KBM-7 (cell line): ENCODE measurements at regions not wholly inside any gene's neighbourhood (a gene's known extent, or its start where the extent isn't known, plus 50 kb on each side); places are given as distances from the start of the nearest gene placed in this dataset.
"Not testable (repeated sequence)": the region's sequence is repeated elsewhere in the genome, so short reads cannot be mapped to it uniquely, and the experiment has no call there.

Experiments
- DNase-seq: peaks from one replicate; pipeline ENCODE4 v3.0.0-alpha.2; 2015
- in situ Hi-C: fragments of 300-500 bp; cut with MboI; formaldehyde crosslinking; loops from 2 replicates; pipeline ENCODE4 v1.14.3; 2020; ENCODE audit warnings: low sequenced_read_pairs, low pct_unique_long_range_greater_than_20kb, mixed read lengths

DNA sequence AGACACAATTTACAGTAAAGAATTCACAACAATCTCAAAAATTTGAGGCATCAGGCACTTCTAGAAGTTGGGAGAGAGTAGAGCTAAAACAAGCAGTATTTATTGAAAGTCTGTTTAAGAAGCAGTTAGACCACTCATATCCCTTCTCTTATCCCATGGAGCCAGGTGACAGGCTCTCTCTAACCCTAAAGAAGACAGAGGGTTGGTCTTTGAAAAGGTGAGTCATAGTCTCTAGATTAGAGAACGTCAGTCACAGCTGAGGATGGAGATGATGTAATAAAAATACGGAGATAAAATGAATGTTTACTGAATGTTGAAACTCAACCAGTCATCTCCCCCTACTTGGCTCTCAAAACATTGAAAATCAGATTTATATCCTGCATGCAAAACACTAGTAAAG is 223.8 kb downstream of the CHIC2 start:
- DNase-seq: no peak
- in situ Hi-C loops: no loop called here

- in situ Hi-C loops, DNase-seq: not testable (repeated sequence)
Measured at GRCh38 chr4:53833302-53834003, 231.0 kb downstream of the CHIC2 start.

DNA sequence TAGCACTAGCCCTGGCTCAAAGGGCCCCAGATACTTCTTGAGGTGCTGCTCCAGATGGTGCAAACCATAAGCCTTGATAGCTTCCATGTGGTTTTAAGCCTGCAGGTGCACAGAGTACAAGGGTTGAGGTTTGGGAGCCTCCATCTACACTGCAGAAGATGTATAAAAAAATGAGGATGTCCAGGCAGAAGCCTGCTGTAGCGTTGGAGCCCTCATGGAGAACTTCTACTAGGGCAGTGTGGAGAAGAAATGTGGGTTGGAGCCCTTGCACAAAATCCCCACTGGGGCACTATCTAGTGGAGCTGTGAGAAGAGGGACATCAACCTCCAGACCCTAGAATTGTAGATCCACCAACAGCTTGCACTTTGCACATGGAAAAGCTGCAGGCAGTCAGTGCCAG is 231.9 kb downstream of the CHIC2 start:
- in situ Hi-C loops: no loop called here
- no peak for DNase-seq

DNA sequence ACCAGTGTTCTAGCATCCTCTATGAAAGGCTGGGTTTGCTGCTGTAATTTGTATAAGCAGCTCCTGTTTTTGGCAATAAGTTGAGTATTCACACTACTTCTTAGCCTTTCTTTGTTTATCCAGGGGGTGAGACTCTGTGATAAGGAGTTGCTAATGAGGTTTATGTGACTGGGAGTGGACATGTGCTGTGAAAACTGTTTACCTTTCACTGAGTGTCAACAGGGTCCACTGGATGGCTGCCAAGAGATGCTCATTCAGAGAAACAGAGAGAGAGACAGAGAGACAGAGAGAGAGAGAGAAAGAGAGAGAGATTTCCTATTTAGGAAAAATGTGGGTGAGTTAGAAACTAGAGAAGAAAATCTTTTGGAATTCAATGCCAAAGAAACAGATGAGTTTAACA is 233.9 kb downstream of the CHIC2 start:
- in situ Hi-C loops: no loop called here
- no peak for DNase-seq

DNA sequence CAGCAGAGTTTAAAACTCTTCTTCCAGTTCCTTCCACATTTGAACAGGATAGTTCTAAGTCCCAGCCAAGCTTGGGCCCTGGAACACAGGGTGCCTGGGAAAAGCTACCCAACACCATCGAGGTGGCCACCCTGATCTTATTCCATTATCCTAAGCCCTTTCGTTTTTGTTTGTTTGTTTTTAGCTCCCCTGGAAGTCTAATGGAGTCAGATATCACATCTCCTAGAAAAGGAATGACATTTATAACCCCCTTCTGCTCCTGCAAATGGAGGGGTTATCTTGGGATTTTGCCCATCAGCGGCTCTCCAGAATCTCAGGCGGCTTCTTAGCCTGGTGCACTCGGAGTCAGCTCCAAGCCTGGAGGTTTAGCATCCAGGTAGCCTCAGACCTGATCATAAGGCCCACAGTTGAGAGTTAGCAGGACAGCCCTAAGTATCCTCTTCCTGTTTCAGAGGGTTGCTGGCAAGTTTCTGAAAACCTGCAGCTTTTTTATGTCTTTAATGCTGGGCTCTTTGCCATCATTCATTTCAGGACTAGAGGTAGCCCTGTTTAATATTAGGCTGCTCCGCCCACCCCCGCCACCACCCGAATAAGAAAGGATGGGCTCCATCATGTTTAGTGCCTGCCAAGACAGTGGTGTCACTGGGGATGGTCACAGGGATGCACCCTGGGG is 230.0 kb upstream of the LNX1 start:
- DNase-seq: no peak
- in situ Hi-C loops: no loop called here

- in situ Hi-C loops: no loop called here
- no peak for DNase-seq
Measured at GRCh38 chr4:53818104-53818503, 226.8 kb upstream of the LNX1 start.

GRCh38 chr4:53816561-53816960 is 225.3 kb upstream of the LNX1 start:
- in situ Hi-C loops: no loop called here
- no peak for DNase-seq

GRCh38 chr4:53815281-53815680 is 224.0 kb upstream of the LNX1 start:
- DNase-seq: no peak
- in situ Hi-C loops: no loop called here

DNA sequence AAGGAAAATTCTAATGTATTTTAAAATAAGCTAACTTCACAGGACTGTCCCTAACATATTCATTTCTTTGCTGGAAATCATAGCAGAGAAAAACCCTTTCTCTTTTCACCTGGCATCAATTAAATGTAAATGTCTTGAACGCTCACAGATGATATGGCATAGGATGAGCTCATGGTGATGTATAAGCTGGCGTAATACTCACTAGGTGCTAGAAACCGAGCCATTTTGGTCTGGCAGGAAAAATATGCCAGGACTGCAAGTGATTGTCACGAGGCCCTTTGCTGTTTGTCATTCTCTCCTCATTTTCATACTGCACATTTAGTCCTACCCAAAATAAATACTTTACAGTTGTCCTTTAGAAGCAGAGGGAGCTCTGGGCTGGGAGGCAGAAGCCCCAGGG is 222.7 kb upstream of the LNX1 start:
- DNase-seq: no peak
- in situ Hi-C loops: no loop called here

GRCh38 chr4:53810643-53811042 is 219.4 kb upstream of the LNX1 start:
- in situ Hi-C loops: no loop called here
- DNase-seq: no peak

DNA sequence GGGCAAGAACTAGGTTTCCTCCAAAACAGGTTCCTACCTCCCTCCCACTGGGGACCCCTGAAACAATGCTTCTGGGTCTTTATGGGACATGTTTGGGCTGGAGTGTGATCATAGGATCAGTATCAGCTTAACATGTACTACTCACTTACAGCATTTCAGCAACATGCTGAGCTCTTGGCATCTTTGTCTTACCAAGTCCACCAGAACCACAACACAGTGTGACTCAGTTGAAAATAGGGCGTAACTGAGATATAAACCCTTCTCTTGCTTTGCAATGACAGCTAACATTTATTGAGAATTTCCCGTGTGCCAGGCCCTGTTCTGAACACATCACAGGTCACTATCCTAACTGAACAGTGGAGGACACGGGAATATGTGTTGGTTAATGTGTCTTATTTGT is 218.5 kb upstream of the LNX1 start:
- in situ Hi-C loops: no loop called here

DNA sequence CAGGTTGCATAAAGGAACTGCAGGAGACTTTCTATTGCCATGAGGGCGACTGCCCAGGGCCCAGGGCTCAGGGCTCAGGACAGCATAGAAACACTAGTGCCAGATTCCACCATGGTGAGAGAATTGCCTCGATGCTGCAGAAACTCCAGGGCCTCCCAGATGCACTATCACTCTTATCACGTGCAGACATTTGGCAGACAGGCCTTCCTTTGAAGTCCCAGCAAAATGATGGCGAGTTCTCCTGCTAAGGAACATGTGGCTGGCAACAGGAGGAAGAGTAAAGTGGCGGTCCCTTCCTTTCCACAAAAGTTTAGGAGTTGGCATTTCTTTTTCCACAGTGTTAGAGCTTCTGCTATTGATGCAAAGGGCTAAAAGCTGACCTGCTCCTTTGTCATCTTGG is 214.0 kb upstream of the LNX1 start:
- in situ Hi-C loops: no loop called here
- DNase-seq: no peak

More for the DNA sequence above, 218.5 kb upstream of the LNX1 start:
- DNase-seq: no peak

DNA sequence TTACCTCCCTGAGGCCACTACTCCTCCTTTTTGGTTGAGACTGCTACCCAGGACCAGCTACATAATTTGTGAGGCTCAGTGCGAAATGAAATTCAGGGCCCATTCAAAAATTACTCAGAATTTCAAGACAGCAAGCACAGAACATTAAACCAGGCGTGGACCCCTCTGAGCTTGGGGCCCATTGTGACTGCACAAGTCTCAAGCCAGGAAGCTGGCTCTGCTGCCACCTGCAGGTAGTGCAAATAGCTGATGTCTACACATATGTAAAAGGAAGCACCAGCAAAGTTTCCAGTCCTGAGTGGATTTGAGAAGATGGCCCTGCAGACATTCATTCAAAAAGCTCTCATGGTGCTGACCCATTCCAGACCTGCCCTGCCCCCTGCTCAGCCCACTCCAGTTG is 213.4 kb upstream of the LNX1 start:
- in situ Hi-C loops: no loop called here
- DNase-seq: peak; percentile 46

GRCh38 chr4:53802500-53802899 is 211.2 kb upstream of the LNX1 start:
- no peak for DNase-seq
- in situ Hi-C loops: no loop called here

- DNase-seq: no peak
- in situ Hi-C loops: no loop called here
Measured at GRCh38 chr4:53801373-53801772, 210.1 kb upstream of the LNX1 start.

DNA sequence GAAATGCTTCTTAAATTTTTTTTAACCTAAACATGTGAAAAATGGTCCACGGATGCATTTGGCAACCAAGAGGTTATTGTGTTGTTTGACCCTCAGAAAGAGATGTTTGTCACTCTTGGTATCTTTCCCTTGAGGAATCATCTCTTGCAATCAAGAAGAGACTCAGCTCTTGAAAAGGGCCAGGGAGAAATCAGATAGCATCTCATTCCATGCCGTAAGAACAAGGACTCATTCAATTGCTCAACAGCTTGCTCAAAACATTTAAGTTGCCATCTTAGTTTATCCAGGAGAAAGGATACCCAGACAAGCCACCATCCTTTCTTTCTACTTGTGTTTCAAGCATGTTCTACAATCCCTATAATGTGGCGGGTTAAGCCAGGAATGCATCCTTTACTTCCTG is 209.5 kb upstream of the LNX1 start:
- in situ Hi-C loops: no loop called here
- no peak for DNase-seq

DNA sequence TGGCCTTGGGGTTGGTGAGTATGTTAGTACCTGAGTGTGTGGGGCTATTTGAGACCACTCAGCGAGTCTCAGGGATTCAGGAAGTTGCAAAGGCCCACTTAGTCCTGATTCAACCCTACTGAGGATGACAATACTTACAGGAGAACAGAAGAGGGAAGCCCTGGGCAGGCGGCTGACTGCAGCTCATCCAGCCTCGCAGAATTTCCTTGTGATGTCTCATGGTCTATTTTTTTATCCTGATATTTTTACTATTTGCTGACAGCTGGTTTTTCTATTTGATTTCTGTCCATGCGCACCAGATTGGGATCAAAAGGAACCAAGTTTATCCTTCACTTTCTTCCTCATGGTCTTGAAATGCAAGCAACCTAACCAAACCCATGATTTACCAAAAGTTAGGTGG is 201.8 kb upstream of the LNX1 start:
- in situ Hi-C loops: no loop called here
- no peak for DNase-seq

DNA sequence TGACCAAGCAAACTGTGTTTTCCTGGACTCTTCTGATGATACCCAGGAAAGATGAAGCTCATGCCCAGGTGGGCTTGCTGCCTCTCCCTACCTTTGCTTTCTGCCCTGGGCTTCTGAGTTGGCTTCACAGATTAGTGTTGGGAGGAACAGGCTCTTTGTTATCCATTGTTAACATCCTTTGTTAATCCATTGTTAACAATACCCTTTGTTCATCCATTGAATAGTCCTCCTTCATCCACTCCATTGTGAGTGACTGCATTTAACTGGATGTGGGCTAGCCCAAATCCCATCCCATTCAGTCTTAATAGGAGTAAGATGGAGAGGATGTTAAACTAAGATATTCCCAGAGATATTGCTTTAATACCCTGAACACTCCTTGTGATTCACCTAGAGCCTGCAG is 199.0 kb upstream of the LNX1 start:
- no peak for DNase-seq
- in situ Hi-C loops: no loop called here

GRCh38 chr4:53788621-53789020 is 197.3 kb upstream of the LNX1 start:
- in situ Hi-C loops: no loop called here
- no peak for DNase-seq

GRCh38 chr4:53788011-53788410 is 196.7 kb upstream of the LNX1 start:
- no peak for DNase-seq
- in situ Hi-C loops: no loop called here

DNA sequence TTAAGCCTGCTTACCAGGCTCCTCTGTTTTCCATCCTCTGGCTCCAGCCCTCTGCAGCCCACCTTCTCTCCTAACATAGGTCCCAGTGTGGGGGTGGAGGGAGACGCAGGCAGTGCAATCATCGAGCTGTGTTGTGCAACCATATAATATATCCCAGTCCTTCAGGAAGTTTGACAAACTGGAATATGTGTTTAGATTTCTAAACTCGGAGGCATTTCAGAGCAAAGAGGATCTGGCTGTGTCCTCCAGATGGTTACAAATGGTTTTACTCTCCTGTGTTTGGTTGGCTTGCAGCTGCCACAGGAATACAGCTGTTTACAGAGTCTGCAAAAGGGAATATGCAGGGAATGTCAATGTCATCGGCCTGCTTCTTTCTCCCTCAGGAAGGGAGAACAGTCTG is 195.3 kb upstream of the LNX1 start:
- in situ Hi-C loops: no loop called here
- no peak for DNase-seq
